GM19468 (cell line): ENCODE measurements at regions not wholly inside any gene's neighbourhood (a gene's known extent, or its start where the extent isn't known, plus 50 kb on each side); places are given as distances from the start of the nearest gene placed in this dataset.

Experiments used
- ATAC-seq: cut with Tn5 transposase; IDR thresholded peaks from one replicate; pipeline ENCODE4 v1.9.1; 2021; ENCODE audit warnings: mild to moderate bottlenecking, moderate library complexity, moderate number of reproducible peaks; ENCODE audit not compliant: unreplicated experiment; ENCODE audit errors: extremely low read depth

DNA sequence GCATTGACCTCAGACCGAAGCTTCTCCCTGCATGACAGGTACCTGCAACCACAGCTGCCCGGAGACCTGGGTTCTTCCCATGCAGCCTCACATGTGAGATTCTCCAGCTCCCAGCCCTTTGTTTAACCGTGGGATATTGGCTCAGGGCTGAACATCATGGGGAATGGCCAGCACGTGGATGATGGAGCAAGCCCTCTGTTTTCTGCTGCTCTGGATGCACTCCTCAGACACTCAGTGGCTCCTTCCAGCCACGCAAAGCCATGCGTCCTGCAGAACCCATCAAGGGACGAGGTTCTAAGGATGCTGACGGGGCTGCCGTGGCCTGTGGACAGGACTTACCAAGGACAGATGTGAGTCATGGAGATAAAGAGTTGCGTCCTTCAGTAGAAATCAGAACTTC is 639.1 kb downstream of the BRD1 start:
- ATAC-seq, result no peak

DNA sequence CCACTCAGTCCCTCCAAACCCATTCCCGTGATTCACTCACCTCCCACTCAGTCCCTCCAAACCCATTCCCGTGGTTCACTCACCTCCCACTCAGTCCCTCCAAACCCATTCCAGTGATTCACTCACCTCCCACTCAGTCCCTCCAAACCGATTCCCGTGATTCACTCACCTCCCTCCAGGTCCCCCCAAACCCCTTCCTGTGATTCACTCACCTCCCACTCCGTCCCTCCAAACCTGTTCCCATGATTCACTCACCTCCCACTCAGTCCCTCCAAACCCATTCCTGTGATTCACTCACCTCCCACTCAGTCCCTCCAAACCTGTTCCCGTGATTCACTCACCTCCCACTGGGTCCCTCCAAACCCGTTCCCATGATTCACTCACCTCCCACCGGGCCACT is 639.6 kb downstream of the BRD1 start:
- ATAC-seq, result no peak

DNA sequence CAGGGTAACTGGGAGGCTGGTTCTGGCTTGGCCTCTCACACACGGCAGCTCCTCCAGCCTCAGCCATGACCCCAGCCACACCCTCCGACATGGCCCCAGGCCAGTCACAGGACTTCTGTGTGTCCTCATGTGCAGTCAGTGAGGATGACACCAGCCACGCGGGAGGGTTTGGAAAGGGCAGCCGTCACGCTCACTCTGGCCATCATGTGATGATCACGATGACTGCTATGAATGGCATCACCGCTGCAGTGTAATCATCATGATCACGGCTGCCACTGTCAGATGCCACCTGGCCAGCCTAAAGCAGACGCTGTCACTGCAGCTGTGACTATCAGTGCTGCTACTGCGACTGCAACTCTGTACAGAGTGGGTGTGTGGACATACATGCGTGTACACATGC is 640.9 kb downstream of the BRD1 start:
- ATAC-seq, result no peak

DNA sequence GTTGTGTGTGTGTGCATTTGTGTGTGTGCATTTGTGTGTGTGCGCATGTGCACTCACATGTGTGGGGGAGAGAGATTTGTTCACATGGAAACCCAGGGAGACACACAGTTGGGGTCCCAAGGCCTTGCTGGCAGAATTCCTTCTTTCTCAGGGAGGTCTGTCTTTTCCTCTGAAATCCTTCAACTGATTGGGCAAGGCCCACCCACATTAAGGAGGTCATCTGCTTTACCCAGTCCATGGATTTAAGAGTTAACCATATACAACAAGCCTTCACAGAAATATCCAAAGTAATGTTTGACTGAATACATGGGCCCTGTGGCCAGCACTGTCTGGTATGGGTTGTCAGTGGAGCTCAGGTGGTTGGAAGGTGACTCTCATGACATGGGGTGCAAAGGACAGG is 641.4 kb downstream of the BRD1 start:
- no peak for ATAC-seq

DNA sequence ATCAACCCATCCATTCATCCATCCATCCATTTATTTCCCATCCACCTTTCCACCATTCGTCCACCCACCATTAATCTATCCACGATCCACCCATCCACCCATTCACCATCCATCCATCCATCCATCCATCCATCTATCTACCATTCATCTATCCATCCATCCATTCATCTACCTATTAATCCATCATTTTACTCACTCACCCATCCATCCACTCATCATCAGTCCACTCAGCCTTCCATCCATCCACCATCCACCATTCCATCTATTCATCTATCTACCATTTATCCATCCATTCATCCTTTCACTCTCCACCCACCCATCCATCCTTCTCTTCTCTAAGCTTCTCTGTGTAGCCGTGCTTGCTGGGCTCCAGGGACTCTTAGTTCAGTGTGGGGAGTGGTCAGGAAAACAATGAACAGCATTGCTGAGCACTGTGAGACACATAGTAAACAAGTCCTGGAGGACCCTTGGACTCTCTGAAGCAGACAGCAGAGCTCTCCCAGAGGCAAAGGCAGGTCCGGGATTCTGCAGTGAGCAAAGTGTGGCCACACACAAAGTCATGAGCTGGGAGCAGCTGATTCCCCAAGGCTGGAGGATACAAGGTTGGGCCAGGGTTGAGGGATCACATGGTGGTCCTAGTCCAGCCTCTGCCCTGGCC is 642.2 kb downstream of the BRD1 start:
- ATAC-seq, result no peak

DNA sequence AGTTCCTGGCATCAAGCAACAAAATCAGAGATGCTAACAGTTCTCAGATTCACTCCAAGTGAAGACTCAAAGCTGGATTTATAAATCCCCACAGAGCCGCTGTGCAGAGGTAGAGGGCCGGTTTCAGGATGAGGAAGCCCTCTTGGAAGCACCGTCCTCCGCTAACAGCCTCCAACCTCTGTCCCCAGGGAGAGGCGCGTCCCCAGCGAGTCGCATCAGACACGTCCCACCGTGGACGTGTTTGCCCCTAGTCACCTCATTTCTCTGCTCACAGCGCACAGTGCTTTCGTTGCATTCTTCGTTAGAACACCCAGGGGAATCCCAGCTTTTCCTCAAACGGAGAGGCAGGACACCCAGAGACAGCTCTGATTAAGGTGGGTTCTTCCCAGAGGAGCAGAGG is 642.9 kb downstream of the BRD1 start:
- no peak for ATAC-seq

DNA sequence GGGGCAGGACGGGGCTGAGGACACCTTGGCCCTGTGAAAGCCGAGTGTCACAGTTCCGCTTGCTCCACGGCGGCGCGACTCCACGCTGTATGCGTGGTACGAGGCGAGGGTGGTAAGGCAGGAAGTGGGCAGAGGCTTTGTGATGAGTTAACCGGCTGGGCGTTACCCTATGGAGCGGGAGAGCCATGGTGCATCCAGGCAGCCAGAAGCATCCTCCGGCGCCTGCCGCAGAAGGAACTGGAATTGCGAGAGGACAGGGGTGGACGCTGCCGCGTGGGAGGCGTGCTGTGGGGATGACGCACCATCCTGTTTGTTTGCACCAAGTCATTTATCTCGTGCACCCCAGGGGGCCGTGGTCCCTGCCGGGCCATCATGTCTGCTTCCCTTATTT is 643.9 kb downstream of the BRD1 start:
- no peak for ATAC-seq

DNA sequence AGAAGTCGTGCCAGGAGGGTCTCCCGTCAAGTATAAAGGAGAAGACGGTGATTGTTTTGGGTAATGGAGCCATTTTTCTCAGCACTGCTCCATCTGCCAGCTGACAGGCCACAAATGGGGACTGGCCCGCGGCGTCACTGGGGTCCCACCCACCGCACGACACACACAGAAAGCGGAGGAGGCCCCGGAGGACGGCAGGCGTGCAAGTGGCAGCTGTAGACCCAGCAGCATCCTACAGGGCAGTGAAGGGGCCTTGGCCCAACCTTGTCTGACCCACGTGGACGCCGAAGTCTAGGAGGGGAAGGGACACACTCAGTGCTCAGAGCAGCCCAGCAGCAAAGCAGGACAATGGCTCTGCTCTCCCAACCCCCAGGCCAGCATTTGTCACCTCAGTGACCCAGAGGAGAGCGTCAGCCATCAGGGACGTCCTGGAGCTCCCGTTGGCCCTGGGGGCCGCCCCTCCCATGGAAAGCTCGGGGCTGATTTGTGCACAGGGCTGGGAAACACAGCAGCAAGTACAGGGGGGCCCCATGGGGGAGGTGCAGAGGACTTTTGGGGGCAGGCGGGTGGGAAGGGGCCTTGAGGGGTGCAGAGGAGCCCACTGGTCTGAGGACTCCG is 644.4 kb downstream of the BRD1 start:
- no peak for ATAC-seq

DNA sequence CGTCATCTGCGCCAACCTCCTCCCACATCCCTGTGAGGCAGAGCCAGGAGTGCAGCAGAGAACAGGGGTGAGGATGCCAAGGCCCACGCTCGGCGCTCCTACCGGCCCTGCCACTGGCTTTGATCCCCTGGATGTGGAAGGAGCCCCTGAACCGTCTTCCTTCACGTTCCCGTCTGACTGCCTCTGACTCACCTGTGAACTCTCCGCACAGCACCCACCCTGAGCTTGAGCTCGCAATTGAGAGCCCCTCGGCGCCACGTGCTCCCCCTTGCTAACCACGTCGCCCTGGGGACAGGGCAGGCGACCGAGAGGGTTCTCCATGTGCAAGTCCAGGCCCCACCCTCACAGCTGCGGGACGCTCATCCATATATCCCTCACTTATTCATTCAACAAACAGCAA is 645.3 kb downstream of the BRD1 start:
- ATAC-seq, result no peak

DNA sequence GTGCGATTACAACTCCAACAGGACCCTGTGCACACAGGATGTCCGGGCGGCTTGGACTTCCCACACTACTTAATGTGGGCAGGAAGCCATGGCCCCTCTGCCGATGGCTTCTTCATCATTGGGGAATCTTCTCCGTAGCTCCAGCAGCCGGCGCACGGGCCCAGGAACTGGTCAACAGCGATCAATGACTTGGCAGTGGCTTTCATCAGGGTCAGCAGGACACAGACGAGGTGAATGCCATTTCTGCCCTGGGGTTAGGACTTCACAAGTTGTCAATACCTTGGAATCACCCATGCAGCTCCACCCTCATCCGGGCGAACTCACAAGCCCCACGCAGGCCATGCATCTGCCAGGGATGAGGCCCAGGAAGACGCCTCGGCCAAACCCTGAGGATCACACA is 645.7 kb downstream of the BRD1 start:
- ATAC-seq, result no peak

DNA sequence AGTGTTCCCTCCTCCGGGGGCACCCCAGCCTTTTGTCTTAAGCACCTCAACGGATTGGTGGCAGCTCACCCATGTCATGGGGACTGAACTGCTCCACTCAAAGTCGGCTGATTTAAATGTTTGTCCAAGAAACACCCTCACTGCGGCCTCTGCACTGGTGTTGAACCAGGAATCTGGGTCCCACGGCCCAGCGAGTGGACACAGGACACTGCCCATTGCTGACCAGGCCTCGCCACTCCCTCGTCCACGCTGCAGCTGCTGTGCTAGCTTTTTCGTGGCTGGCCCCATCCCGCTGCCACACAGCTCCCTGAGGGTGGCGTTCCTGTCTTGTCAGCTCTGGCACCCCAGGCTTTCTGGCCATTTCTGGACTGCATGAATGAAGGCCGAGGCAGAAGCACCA is 646.2 kb downstream of the BRD1 start:
- no peak for ATAC-seq

DNA sequence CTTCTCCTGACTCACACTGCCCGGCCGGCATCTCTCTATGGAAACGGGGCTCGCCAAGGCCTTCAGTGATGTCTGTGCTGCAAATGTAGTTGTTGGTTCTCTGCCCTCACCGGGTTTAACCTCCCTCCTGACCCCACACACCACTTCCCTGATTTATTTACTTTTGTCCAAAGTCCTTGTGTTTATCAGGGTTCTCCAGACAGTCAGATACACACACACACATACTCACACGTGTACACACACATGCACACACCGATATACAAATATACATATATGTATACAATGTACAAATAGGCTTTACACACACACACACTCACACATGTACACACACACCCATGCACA is 647.0 kb downstream of the BRD1 start:
- no peak for ATAC-seq

DNA sequence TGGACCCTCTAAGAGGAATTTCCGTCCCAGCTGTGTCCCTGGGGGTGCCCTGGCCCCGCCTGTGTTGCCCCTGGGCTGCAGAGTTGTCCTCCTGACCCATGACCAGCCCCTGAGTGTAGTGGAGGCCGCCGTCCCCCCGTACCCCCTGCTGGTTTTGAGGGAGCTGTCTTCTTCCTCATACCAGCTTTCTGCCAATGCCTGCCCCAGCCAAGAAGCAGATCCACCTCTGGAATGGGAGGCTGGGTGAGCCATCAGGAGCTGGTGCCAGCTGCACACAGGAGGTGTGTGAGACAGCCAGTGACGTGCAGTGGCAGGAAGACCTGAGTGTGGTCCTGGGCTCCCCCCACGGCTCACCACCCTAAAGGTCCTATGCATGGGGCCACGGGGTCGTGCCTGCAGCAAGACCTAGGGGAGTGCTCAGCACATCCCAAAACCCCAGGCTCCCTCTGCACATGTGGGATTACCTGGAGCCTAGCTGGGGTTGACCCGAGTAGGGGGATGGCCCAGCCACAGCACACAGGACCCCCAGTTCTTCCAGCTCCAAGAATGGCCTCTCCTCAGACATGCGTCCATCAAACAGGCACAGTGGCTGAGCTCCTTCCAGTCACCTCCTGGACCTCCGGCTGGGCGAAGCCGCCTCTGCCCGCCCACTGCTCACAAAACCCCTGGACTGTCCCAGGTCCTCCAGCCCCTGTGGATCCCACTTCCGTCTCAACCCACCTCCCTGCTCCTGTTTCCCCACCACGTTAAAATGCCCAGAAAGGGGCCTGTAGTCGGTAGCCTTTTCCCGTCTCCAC is 647.6 kb downstream of the BRD1 start:
- no peak for ATAC-seq

DNA sequence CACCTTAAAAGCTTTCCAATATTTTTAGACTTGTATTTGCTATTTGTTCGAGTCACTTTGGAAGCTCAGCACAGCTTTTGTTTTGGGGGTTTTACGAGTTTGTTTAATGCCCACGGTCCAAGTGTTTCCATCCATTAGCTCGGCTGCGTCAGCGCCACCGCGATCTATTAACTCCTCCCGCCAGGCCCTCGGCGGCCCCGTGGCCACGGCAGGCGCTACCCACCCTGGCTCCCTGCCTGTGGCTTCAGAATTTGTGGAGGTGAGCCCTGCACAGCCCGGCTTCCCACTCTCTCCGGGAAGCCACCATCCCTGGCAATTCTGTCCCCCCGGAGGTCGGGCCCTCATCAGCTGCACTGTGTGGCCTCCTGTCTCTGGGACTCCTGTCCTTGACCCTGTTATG is 648.5 kb downstream of the BRD1 start:
- no peak for ATAC-seq

DNA sequence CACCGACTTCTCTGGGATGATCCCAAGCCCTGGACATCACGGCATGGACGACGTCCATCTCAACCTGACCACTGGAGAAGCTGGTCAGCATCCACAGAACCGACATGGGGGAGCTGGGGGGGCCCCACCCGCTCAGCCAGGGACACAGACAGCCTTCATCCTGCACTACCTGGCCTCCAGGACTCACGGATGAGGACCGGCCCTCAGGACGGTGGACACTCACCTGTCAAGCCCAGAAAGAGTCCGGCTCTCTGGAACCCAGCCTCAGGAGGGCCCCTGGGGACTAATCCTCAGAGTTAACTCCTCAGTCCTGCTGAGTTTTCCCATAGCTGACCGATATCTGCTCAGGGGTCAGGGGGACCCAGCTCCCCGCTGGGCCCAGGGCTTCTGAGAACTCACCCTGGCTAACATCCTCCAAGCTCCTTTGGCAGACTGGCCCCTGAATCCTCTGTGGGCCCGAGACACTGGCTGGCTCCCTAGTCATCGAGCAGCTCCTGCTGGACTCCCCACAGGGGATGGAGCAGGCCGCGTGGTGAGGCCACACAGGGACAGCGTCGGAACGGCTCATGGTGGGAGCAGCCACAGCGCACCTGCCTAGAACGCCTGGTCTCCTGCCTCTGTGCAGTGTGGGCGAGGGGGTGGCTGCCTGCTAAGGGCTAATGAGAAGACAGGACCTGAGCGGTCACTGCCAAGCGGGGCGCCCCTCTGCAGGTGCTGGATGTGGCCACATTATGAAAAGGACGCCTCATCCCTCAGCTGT is 649.2 kb downstream of the BRD1 start:
- ATAC-seq, result no peak

DNA sequence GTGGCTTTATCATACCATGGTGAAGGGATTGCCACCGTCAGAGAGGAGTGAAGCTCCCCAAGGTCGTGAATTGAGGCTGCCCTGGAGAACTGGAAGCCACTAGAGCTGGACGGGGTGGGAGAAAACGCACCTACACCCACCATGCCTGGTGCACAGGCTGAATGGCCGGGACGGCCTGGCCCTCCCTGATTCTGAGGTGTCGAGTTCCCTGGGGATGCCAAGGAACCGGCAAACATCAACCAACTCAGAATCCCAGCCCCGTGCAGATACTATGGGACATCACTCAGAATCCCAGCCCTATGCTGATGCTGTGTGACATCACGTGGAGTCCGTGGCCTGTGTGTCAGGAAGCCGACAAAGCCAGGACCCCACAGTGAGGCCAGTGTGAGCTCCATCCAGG is 650.0 kb downstream of the BRD1 start:
- no peak for ATAC-seq

DNA sequence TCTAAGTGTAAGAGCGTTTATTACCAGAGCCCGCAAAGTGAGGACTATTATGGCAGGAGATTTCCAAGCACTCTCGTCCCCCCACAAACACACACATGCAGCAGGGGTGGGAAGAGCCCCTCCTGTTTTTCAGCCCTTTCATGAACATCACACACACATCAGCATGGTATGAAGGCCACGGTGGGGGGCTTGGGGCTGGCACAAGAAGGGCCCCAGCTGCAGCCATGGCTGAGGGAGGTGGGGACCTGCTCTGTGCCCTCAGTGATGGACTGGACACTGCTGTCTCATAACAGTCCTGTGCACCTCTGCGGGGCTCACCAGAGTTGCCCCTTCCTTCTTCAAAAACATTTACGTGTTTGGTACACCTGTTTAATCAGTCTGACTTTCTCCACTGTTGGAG is 650.7 kb downstream of the BRD1 start:
- ATAC-seq, result no peak

DNA sequence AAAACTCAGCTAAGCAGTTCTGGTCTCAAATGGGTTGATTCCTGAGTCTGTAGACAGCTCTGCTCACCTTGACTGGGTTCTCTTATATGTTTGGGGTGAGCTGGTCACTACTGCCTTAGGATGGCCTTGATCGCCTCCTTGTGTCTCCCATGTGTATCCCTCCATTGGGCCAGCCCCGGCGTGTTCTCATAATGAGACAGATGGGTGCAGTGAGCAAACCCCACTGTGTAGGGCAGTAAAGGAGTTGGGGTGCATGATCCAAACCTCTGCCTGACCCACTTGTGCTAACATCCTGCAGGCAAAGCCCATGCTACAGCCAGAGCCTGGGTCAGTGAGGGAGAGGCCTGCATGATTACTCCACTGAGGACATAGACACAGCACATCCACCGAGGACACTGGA is 657.6 kb downstream of the BRD1 start:
- no peak for ATAC-seq

DNA sequence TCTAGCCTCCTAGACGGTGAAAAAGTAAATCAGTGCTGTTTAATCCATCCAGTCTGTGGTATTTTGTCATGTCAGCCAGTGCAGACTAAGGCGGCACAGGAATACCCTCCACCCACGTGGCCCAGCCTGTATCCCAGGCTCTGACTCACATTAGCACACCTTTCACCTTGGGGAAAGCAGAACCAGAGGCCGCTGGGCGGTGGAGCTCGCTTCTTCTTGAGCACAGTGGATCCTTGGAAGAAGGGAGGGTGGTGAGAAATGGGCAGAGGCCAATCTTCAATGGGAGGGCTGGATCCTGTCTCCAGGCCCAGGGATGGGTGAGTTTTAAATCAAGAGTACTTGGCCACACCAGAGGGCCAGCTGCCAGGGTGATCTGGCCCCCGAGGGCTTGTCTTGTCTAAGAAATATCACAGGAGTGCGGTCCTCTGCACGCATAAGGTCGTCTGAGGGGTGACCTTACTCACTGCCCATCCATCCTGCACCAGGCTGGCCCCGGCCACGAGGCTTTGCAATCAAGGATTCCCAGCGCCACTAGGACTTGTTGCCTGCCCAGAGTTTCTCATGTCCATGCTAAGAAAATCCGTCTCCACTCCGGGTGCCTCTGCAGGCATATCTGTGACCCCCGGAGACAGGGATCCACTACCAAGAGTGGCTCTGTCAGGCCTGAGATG is 658.5 kb downstream of the BRD1 start:
- no peak for ATAC-seq

DNA sequence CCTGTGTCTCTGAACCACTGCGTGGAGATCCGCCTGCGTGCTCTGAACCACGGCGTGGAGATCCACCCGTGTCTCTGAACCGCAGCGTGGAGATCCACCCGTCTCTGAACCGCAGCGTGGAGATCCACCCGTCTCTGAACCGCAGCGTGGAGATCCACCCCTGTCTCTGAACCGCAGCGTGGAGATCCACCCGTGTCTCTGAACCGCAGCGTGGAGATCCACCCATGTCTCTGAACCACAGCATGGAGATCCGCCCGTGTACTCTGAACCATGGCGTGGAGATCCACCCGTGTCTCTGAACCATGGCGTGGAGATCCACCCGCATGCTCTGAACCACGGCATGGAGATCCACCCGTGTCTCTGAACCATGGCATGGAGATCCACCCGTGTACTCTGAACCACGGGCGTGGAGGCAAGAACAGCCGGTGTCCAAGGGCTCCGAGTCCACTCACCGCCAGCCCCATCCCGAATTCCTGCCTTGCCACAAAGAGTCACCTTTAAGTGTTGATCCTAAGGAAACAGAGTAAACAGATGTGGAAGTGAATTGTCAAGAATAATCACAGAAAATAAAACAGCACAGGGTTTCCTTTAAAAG is 659.4 kb downstream of the BRD1 start:
- ATAC-seq, result no peak
